HG02852 (cell line): ENCODE measurements at regions not wholly inside any gene's neighbourhood (a gene's known extent, or its start where the extent isn't known, plus 50 kb on each side); places are given as distances from the start of the nearest gene placed in this dataset.
"Not testable (repeated sequence)": the region's sequence is repeated elsewhere in the genome, so short reads cannot be mapped to it uniquely, and the experiment has no call there.

Experiments
- ATAC-seq: cut with Tn5 transposase; IDR thresholded peaks from one replicate; pipeline ENCODE4 v1.9.1; 2021; ENCODE audit warnings: mild to moderate bottlenecking, moderate library complexity; ENCODE audit not compliant: unreplicated experiment

GRCh38 chrX:134045372-134045771 is 60.0 kb upstream of the GPC3 start:
- ATAC-seq, result not testable (repeated sequence)

- not testable (repeated sequence) for ATAC-seq
Measured at GRCh38 chrX:134067107-134067506, 81.7 kb upstream of the GPC3 start.

- ATAC-seq, result not testable (repeated sequence)
Measured at GRCh38 chrX:134071899-134072298, 86.5 kb upstream of the GPC3 start.

GRCh38 chrX:134073341-134073740 is 87.9 kb upstream of the GPC3 start:
- no peak for ATAC-seq

- no peak for ATAC-seq
Measured at GRCh38 chrX:134074151-134074550, 88.8 kb upstream of the GPC3 start.

GRCh38 chrX:134075894-134076718 is 90.7 kb upstream of the GPC3 start:
- ATAC-seq, result no peak

- ATAC-seq, result no peak
Measured at GRCh38 chrX:134095366-134095765, 110.0 kb upstream of the GPC3 start.

GRCh38 chrX:134101636-134102035 is 116.2 kb upstream of the GPC3 start:
- ATAC-seq, result no peak

- no peak for ATAC-seq
Measured at GRCh38 chrX:134115270-134115669, 121.7 kb upstream of the CCDC160 start.

GRCh38 chrX:134137341-134137740 is 99.6 kb upstream of the CCDC160 start:
- ATAC-seq, result no peak

- no peak for ATAC-seq
Measured at GRCh38 chrX:134139090-134139489, 97.9 kb upstream of the CCDC160 start.

GRCh38 chrX:134144231-134144630 is 92.8 kb upstream of the CCDC160 start:
- ATAC-seq, result peak; percentile 82

GRCh38 chrX:134146493-134146892 is 90.5 kb upstream of the CCDC160 start:
- no peak for ATAC-seq

GRCh38 chrX:134148172-134148692 is 88.8 kb upstream of the CCDC160 start:
- ATAC-seq, result no peak

- ATAC-seq, result no peak
Measured at GRCh38 chrX:134158821-134159512, 78.0 kb upstream of the CCDC160 start.

GRCh38 chrX:134161162-134161561 is 75.8 kb upstream of the CCDC160 start:
- peak; percentile 85 for ATAC-seq

GRCh38 chrX:134162032-134162431 is 75.0 kb upstream of the CCDC160 start:
- no peak for ATAC-seq

- ATAC-seq, result no peak
Measured at GRCh38 chrX:134163836-134164235, 73.1 kb upstream of the CCDC160 start.

GRCh38 chrX:134167591-134168203 is 69.3 kb upstream of the CCDC160 start:
- no peak for ATAC-seq

- no peak for ATAC-seq
Measured at GRCh38 chrX:134171661-134172587, 65.1 kb upstream of the CCDC160 start.
